HUES6 (cell line): ENCODE measurements at regions not wholly inside any gene's neighbourhood (a gene's known extent, or its start where the extent isn't known, plus 50 kb on each side); places are given as distances from the start of the nearest gene placed in this dataset.
"Not testable (repeated sequence)": the region's sequence is repeated elsewhere in the genome, so short reads cannot be mapped to it uniquely, and the experiment has no call there.

Experiments used
- H3K27ac ChIP-seq: 2 replicates; pipeline ENCODE4 v1.7.0; 2013; ENCODE audit warnings: low read depth, mild to moderate bottlenecking, low read length, inconsistent platforms
- H3K27me3 ChIP-seq: 2 replicates; pipeline ENCODE4 v1.6.1; 2013; ENCODE audit warnings: low read length; ENCODE audit not compliant: control insufficient read depth, insufficient read depth
- H3K36me3 ChIP-seq: 2 replicates; pipeline ENCODE4 v1.6.1; 2013; ENCODE audit warnings: low read length; ENCODE audit not compliant: control insufficient read depth, insufficient read depth
- H3K4me1 ChIP-seq: 2 replicates; pipeline ENCODE4 v1.6.1; 2013; ENCODE audit warnings: low read length; ENCODE audit not compliant: control insufficient read depth, insufficient read depth
- H3K4me3 ChIP-seq: 2 replicates; pipeline ENCODE4 v1.5.1; 2013; ENCODE audit warnings: low read depth, low read length
- H3K9ac ChIP-seq: one replicate; pipeline ENCODE4 v1.6.1; 2013; ENCODE audit warnings: mild to moderate bottlenecking, low read length
- H3K9me3 ChIP-seq: 2 replicates; pipeline ENCODE4 v1.6.1; 2013; ENCODE audit warnings: low read depth, low read length; ENCODE audit not compliant: control insufficient read depth, insufficient read depth

- peaks cover 49% of the 10 kb centered on the region for H3K9me3 ChIP-seq
- H3K27ac ChIP-seq, H3K27me3 ChIP-seq, H3K36me3 ChIP-seq, H3K4me1 ChIP-seq, H3K4me3 ChIP-seq, H3K9ac ChIP-seq: not testable (repeated sequence)
Observed at GRCh38 chr2:57251495-57251894, 795.1 kb upstream of the VRK2 start.

- not testable (repeated sequence) for H3K36me3 ChIP-seq, H3K27me3 ChIP-seq, H3K9ac ChIP-seq, H3K4me1 ChIP-seq, H3K4me3 ChIP-seq, H3K27ac ChIP-seq
- H3K9me3 ChIP-seq = peaks cover 22% of the 10 kb centered on the region
Observed at GRCh38 chr2:57276408-57276807, 770.2 kb upstream of the VRK2 start.

GRCh38 chr2:57278451-57278850 is 768.2 kb upstream of the VRK2 start:
- H3K9ac ChIP-seq = no peak overlapping the region
- H3K4me3 ChIP-seq = no peak overlapping the region
- no peak overlapping the region for H3K27ac ChIP-seq
- no peaks in the 10 kb centered on the region for H3K4me1 ChIP-seq
- H3K9me3 ChIP-seq = peaks cover 22% of the 10 kb centered on the region
- H3K36me3 ChIP-seq = no peaks in the 10 kb centered on the region
- no peaks in the 10 kb centered on the region for H3K27me3 ChIP-seq

GRCh38 chr2:57291209-57291608 is 755.4 kb upstream of the VRK2 start:
- Histone ChIP-seq H3K4me1 (no peaks in the 10 kb centered on the region), H3K36me3 (no peaks in the 10 kb centered on the region), H3K27ac (no peak overlapping the region), H3K27me3 (no peaks in the 10 kb centered on the region), H3K9ac (no peak overlapping the region), H3K4me3 (no peak overlapping the region), H3K9me3 (no peaks in the 10 kb centered on the region)

GRCh38 chr2:57296795-57297517 is 749.6 kb upstream of the VRK2 start:
- H3K36me3 ChIP-seq = no peaks in the 10 kb centered on the region
- H3K4me1 ChIP-seq = no peaks in the 10 kb centered on the region
- H3K9me3 ChIP-seq = no peaks in the 10 kb centered on the region
- no peak overlapping the region for H3K4me3 ChIP-seq
- H3K27me3 ChIP-seq = no peaks in the 10 kb centered on the region
- no peak overlapping the region for H3K9ac ChIP-seq
- no peak overlapping the region for H3K27ac ChIP-seq

- Histone ChIP-seq H3K9me3 (no peaks in the 10 kb centered on the region), H3K36me3 (no peaks in the 10 kb centered on the region)
Observed at GRCh38 chr2:57313678-57314077, 732.9 kb upstream of the VRK2 start.

GRCh38 chr2:57314682-57315081 is 731.9 kb upstream of the VRK2 start:
- Histone ChIP-seq H3K9me3 (no peaks in the 10 kb centered on the region), H3K27ac (no peak overlapping the region), H3K36me3 (no peaks in the 10 kb centered on the region), H3K27me3 (no peaks in the 10 kb centered on the region), H3K4me3 (no peak overlapping the region), H3K4me1 (no peaks in the 10 kb centered on the region), H3K9ac (no peak overlapping the region)

More at GRCh38 chr2:57313678-57314077, 732.9 kb upstream of the VRK2 start:
- Histone ChIP-seq H3K27me3 (no peaks in the 10 kb centered on the region), H3K4me1 (no peaks in the 10 kb centered on the region), H3K27ac (no peak overlapping the region), H3K9ac (no peak overlapping the region), H3K4me3 (no peak overlapping the region)

GRCh38 chr2:57330447-57330846 is 716.2 kb upstream of the VRK2 start:
- no peaks in the 10 kb centered on the region for H3K36me3 ChIP-seq
- H3K27ac ChIP-seq = no peak overlapping the region; the same call in 1 of the 2 replicates
- H3K9ac ChIP-seq = no peak overlapping the region
- no peaks in the 10 kb centered on the region for H3K9me3 ChIP-seq
- peaks cover 5% of the 10 kb centered on the region; the same call in 1 of the 2 replicates for H3K4me1 ChIP-seq
- no peak overlapping the region for H3K4me3 ChIP-seq
- H3K27me3 ChIP-seq = no peaks in the 10 kb centered on the region

- no peaks in the 10 kb centered on the region for H3K36me3 ChIP-seq
- H3K4me1 ChIP-seq = peaks cover 5% of the 10 kb centered on the region; the same call in 1 of the 2 replicates
Observed at GRCh38 chr2:57333221-57333620, 713.4 kb upstream of the VRK2 start.

GRCh38 chr2:57343391-57344006 is 703.1 kb upstream of the VRK2 start:
- no peaks in the 10 kb centered on the region for H3K36me3 ChIP-seq
- no peaks in the 10 kb centered on the region for H3K4me1 ChIP-seq
- H3K4me3 ChIP-seq = no peak overlapping the region
- H3K9me3 ChIP-seq = no peaks in the 10 kb centered on the region
- H3K27ac ChIP-seq = no peak overlapping the region
- H3K9ac ChIP-seq = no peak overlapping the region
- H3K27me3 ChIP-seq = no peaks in the 10 kb centered on the region

More at GRCh38 chr2:57333221-57333620, 713.4 kb upstream of the VRK2 start:
- Histone ChIP-seq H3K27ac (no peak overlapping the region), H3K4me3 (no peak overlapping the region), H3K9me3 (no peaks in the 10 kb centered on the region), H3K9ac (no peak overlapping the region), H3K27me3 (no peaks in the 10 kb centered on the region)

GRCh38 chr2:57368190-57368589 is 678.4 kb upstream of the VRK2 start:
- Histone ChIP-seq H3K27me3 (no peaks in the 10 kb centered on the region), H3K27ac (no peak overlapping the region), H3K9me3 (no peaks in the 10 kb centered on the region), H3K9ac (no peak overlapping the region), H3K4me1 (no peaks in the 10 kb centered on the region), H3K36me3 (no peaks in the 10 kb centered on the region), H3K4me3 (no peak overlapping the region)
